ENCODE measurements at regions not wholly inside any gene's neighbourhood (a gene's known extent, or its start where the extent isn't known, plus 50 kb on each side); places are given as distances from the start of the nearest gene placed in this dataset.

DNA sequence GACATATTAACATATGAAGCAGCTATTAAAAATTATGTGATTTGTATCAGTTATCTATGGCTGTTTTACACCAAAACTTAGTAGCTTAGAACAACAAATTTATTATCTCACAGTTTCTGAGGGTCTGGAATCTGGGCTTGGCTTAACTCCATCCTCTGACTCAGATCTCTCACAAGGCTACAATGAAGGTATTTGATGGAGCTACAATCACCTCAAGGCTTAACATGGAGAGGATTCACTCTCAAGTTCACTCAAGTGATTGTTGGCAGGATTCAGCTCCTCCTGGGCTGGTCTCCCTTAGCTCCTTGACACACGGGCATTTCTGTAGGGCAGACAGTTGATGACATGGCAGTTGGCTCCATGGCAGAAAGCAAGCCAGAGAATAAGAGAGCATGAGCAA lies 133.0 kb upstream of the SLC14A2 start (continued):
- TF ChIP-seq ZNF592 (IDR thresholded peaks at IDR 0.05) = no peak
- TF ChIP-seq SIX5 (IDR thresholded peaks at IDR 0.05; ENCODE audit: low read depth, low read length, severe bottlenecking) = no peak
- no peak for TF ChIP-seq SREBF2 (IDR thresholded peaks at IDR 0.05; ENCODE audit: low read length)
- TF ChIP-seq, protein P1, sequence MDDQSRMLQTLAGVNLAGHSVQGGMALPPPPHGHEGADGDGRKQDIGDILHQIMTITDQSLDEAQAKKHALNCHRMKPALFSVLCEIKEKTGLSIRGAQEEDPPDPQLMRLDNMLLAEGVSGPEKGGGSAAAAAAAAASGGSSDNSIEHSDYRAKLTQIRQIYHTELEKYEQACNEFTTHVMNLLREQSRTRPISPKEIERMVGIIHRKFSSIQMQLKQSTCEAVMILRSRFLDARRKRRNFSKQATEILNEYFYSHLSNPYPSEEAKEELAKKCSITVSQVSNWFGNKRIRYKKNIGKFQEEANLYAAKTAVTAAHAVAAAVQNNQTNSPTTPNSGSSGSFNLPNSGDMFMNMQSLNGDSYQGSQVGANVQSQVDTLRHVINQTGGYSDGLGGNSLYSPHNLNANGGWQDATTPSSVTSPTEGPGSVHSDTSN (IDR thresholded peaks at IDR 0.05; ENCODE audit: insufficient replicate concordance, low read depth, low read length) = no peak
- TF ChIP-seq ZNF622 (IDR thresholded peaks at IDR 0.05) = no peak
- TF ChIP-seq MEF2A (IDR thresholded peaks at IDR 0.05; ENCODE audit: insufficient read depth, low read depth, low read length) = no peak
- TF ChIP-seq, protein P2, sequence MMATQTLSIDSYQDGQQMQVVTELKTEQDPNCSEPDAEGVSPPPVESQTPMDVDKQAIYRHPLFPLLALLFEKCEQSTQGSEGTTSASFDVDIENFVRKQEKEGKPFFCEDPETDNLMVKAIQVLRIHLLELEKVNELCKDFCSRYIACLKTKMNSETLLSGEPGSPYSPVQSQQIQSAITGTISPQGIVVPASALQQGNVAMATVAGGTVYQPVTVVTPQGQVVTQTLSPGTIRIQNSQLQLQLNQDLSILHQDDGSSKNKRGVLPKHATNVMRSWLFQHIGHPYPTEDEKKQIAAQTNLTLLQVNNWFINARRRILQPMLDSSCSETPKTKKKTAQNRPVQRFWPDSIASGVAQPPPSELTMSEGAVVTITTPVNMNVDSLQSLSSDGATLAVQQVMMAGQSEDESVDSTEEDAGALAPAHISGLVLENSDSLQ (IDR thresholded peaks at IDR 0.05) = no peak
- no peak for TF ChIP-seq TCF12 (IDR thresholded peaks at IDR 0.05; ENCODE audit: low read depth, low read length)

Data from GM12878 (cell line).